ENCODE measurements at regions not wholly inside any gene's neighbourhood (a gene's known extent, or its start where the extent isn't known, plus 50 kb on each side); places are given as distances from the start of the nearest gene placed in this dataset.
A peak's percentile ranks its signal among the peaks of the same experiment; 100 is the strongest.
"Not testable (repeated sequence)": the region's sequence is repeated elsewhere in the genome, so short reads cannot be mapped to it uniquely, and the experiment has no call there.

DNA sequence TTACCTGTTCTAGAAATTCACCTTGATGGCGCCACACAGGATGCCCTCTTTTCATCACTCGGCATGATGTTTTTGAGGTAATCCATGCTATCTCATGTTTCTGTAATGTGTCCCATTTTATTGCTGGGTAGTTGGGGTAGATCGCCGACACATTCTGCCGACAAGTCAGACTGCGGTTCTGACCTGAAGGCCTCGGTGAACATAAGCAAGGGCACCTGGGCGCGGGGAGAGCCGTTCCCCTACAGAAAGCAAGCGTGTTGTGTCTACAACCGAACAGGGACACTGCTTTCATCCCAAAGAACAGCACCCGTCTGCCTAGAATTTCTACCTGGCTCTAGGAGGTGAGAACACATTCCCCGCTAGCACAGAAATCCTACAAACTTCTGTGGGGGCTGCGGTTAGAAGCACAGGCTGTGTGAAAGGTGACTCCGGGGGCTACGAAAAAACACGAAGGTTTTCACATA, 149.2 kb downstream of the PPIAL4G start:
- ATAC-seq (no peak), DNase-seq (no peak)
- TF ChIP-seq, protein P1, sequence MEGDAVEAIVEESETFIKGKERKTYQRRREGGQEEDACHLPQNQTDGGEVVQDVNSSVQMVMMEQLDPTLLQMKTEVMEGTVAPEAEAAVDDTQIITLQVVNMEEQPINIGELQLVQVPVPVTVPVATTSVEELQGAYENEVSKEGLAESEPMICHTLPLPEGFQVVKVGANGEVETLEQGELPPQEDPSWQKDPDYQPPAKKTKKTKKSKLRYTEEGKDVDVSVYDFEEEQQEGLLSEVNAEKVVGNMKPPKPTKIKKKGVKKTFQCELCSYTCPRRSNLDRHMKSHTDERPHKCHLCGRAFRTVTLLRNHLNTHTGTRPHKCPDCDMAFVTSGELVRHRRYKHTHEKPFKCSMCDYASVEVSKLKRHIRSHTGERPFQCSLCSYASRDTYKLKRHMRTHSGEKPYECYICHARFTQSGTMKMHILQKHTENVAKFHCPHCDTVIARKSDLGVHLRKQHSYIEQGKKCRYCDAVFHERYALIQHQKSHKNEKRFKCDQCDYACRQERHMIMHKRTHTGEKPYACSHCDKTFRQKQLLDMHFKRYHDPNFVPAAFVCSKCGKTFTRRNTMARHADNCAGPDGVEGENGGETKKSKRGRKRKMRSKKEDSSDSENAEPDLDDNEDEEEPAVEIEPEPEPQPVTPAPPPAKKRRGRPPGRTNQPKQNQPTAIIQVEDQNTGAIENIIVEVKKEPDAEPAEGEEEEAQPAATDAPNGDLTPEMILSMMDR (IDR thresholded peaks at IDR 0.05 in 4 of 5, conservative IDR thresholded peaks at IDR 0.05 in 1 of 5), result no peak
- TF ChIP-seq POLR2A (IDR thresholded peaks at IDR 0.05), result no peak
- intact Hi-C loops (cut with DNase I; ENCODE audit: low total_unique reads), result no loop called here
- H3K27me3 ChIP-seq, result peaks cover 7 to 34% (median 22%) of the 10 kb centered on the region in 3 donors
- in situ Hi-C loops (cut with MboI; ENCODE audit: low sequenced_read_pairs in 4 of 4), result no loop called here
- H3K9me3 ChIP-seq, result no peaks in the 10 kb centered on the region
- peak overlapping the region in 3 of 4 donors; percentile 42 to 74 (median 70) for H3K27ac ChIP-seq
- peaks cover 7 to 8% of the 10 kb centered on the region in 2 donors for H3K4me1 ChIP-seq
- no peaks in the 10 kb centered on the region for H3K36me3 ChIP-seq
- H3K4me3 ChIP-seq, result peak overlapping the region; percentile 45 to 72 (median 64)

DNA sequence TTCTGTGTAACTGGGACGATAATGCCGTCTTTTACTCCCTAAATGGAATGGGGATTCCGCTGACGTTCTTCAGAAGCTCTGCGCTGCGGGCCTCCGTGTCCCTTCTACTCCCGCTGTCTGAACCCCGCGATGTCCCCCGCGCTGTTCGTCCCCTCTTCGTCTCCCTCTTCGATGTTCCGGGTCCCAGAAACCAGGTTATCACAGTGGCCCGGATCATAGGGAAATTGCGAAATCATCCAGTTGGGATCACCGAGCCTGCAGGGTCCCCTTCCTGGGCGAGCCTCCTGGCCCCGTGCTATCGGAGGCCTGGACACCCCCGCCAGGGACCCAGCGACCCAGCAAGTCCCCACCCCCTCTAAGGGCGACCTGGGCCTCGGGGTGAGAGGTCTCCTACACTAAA, 154.2 kb downstream of the PPIAL4G start:
- peaks cover 0 to 30% (median 23%) of the 10 kb centered on the region in 3 donors for H3K27me3 ChIP-seq
- H3K9me3 ChIP-seq, result no peaks in the 10 kb centered on the region
- in situ Hi-C loops (cut with MboI; ENCODE audit: low sequenced_read_pairs in 4 of 4) (no loop called here), intact Hi-C loops (cut with DNase I; ENCODE audit: low total_unique reads) (no loop called here)
- DNase-seq, result no peak
- TF ChIP-seq, protein P1 (IDR thresholded peaks at IDR 0.05 in 4 of 5, conservative IDR thresholded peaks at IDR 0.05 in 1 of 5), result no peak
- no peak for TF ChIP-seq POLR2A (IDR thresholded peaks at IDR 0.05)
- H3K36me3 ChIP-seq, result no peaks in the 10 kb centered on the region
- H3K27ac ChIP-seq, result no peak overlapping the region
- H3K4me3 ChIP-seq, result no peak overlapping the region
- no peak for ATAC-seq
- H3K4me1 ChIP-seq, result peaks cover 3 to 4% of the 10 kb centered on the region in 2 donors

DNA sequence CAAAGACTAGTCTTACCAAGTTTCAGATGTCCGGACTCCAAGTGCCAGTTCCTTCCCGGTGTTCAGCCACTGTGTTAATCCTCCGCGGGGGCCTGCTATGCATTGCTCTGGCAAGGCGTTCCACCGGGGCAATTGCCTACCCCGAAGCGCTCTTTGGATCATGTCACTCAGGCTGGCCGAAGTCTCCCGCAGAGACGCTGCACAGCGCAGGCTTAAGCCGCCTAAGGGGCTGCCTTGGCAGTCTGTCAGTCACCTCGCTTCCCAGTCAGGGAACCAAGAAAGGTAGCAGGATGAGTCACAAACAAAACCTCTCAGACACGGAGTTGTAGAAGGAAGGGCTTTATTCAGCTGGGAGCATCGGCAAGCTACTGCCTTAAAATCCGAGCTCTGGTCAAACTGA, 158.1 kb downstream of the PPIAL4G start:
- peaks cover 0 to 13% (median 6%) of the 10 kb centered on the region in 3 donors for H3K27me3 ChIP-seq
- intact Hi-C loops (cut with DNase I; ENCODE audit: low total_unique reads); H3K4me1 ChIP-seq; ATAC-seq; DNase-seq; H3K36me3 ChIP-seq; H3K4me3 ChIP-seq; H3K27ac ChIP-seq; H3K9me3 ChIP-seq; in situ Hi-C loops (cut with MboI; ENCODE audit: low sequenced_read_pairs in 4 of 4): not testable (repeated sequence)

DNA sequence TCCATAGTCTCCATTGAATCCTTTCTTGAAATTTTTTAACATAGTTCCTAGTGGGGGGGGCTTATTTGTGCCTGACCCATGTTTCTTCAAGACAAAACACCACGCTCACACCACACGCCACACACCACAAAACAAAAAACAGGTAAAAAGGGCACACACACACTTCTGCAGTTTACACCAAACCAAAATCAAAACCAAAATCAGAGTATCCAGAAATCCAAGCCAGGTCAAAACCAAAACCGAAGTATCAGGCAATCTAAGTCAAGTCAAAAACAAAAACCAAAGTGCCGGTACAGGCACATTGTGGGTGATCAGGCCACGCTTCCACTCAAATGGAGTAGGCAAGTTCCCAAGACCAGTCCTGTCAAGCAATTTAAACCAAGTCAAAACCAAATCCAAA, 158.6 kb downstream of the PPIAL4G start:
- H3K4me3 ChIP-seq; H3K36me3 ChIP-seq; H3K27ac ChIP-seq; intact Hi-C loops (cut with DNase I; ENCODE audit: low total_unique reads); H3K27me3 ChIP-seq; ATAC-seq; in situ Hi-C loops (cut with MboI; ENCODE audit: low sequenced_read_pairs in 4 of 4); DNase-seq; H3K9me3 ChIP-seq; H3K4me1 ChIP-seq: not testable (repeated sequence)

DNA sequence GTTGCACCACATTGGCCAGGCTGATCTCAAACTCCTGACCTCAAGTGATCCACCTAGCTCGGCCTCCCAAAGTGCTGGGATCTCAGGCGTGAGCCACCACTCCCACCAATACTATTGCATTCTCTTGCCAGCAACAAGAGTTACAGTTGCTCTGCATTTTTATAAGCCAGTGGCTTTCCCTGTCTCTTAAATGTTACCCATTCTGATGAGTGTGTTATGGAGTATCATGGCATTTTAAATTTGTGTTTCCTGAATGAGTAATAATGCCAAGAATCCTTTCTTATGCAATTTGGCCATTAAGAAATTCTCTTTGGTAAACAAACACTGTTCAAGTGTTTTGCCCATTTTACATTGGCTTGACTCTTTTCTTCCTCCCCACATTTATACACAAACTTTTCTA, 163.0 kb downstream of the PPIAL4G start:
- H3K4me3 ChIP-seq; H3K27ac ChIP-seq; H3K27me3 ChIP-seq; ATAC-seq; in situ Hi-C loops (cut with MboI; ENCODE audit: low sequenced_read_pairs in 4 of 4); H3K36me3 ChIP-seq; DNase-seq; H3K4me1 ChIP-seq; H3K9me3 ChIP-seq; intact Hi-C loops (cut with DNase I; ENCODE audit: low total_unique reads): not testable (repeated sequence)

DNA sequence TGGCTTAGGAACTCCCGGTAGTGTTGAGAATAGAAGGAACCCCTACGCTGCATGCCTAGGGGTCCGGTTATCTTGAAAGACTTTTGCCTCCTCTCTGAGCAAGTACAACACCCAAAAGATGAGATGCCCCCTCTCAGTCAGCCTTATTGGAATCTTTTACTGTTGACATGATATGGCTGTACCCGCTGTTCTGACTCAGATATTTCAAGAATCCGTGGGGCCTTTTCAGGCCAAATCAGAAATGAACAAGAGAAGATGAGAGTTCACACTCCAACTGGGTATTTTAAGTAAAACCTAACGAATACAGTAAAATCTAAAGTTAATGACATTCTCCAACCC, 164.2 kb downstream of the PPIAL4G start:
- Histone ChIP-seq H3K27me3 (peaks cover 0 to 7% (median 0%) of the 10 kb centered on the region in 3 donors), H3K27ac (no peak overlapping the region), H3K4me3 (peak overlapping the region in 1 of 4 donors; percentile 25), H3K36me3 (no peaks in the 10 kb centered on the region), H3K4me1 (no peaks in the 10 kb centered on the region), H3K9me3 (no peaks in the 10 kb centered on the region)
- no peak for TF ChIP-seq POLR2A (IDR thresholded peaks at IDR 0.05)
- TF ChIP-seq, protein P1 (IDR thresholded peaks at IDR 0.05 in 4 of 5, conservative IDR thresholded peaks at IDR 0.05 in 1 of 5), result no peak
- intact Hi-C loops (cut with DNase I; ENCODE audit: low total_unique reads), result no loop called here
- ATAC-seq (no peak), DNase-seq (no peak)
- in situ Hi-C loops (cut with MboI; ENCODE audit: low sequenced_read_pairs in 4 of 4), result no loop called here
